ENCODE measurements at regions not wholly inside any gene's neighbourhood (a gene's known extent, or its start where the extent isn't known, plus 50 kb on each side); places are given as distances from the start of the nearest gene placed in this dataset.

GRCh38 chr16:76942089-76942488, 248.9 kb upstream of the MON1B start:
- Mint-ChIP-seq H3K27me3 (no peaks in the 10 kb centered on the region), H3K4me3 (no peak overlapping the region), H3K9me3 (peaks cover 0 to 12% (median 6%) of the 10 kb centered on the region in 5 donors), H3K27ac (no peak overlapping the region), H3K36me3 (no peaks in the 10 kb centered on the region), H3K4me1 (no peaks in the 10 kb centered on the region)
- Histone ChIP-seq H3K4me1 (ENCODE audit: insufficient read depth, low read length) (no peaks in the 10 kb centered on the region), H3K27ac (ENCODE audit: low read depth, low read length) (no peak overlapping the region), H3K9me3 (ENCODE audit: low read length) (no peaks in the 10 kb centered on the region), H3K27me3 (ENCODE audit: insufficient read depth, low read length, poor library complexity, severe bottlenecking) (no peaks in the 10 kb centered on the region), H3K36me3 (ENCODE audit: insufficient read depth, low read length) (no peaks in the 10 kb centered on the region), H3K4me3 (ENCODE audit: low read length) (no peak overlapping the region)
- no peak for DNase-seq
- ChIA-PET POLR2A (no interaction called here), CTCF (no interaction called here)

DNA sequence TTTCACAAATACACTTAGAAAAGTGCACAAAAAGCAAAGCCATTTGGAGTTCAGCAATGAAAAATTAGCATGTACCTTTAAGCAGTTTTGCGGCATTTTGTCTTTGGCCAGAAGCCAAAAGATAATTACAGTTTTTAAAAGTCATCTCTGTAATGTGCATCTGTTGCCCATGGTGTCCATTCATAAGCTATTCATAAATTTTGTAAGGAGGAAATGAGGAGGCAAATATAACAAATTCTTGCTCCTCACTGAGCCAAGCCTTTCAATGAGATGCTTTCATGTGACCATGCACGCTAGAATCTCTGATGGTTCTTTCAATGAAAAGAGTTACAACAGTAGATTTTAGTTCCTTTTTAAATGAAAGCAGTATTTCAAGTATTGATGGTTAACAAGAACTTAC, 247.1 kb upstream of the MON1B start:
- no peaks in the 10 kb centered on the region for H3K36me3 ChIP-seq (ENCODE audit: insufficient read depth, low read length)
- no peaks in the 10 kb centered on the region for H3K27me3 ChIP-seq (ENCODE audit: insufficient read depth, low read length, poor library complexity, severe bottlenecking)
- Mint-ChIP-seq H3K9me3 (peaks cover 0 to 14% (median 5%) of the 10 kb centered on the region in 5 donors), H3K27ac (no peak overlapping the region), H3K4me3 (no peak overlapping the region), H3K4me1 (no peaks in the 10 kb centered on the region), H3K36me3 (no peaks in the 10 kb centered on the region), H3K27me3 (peaks cover 0 to 1% of the 10 kb centered on the region in 2 donors)
- ChIA-PET CTCF (no interaction called here), POLR2A (no interaction called here)
- no peaks in the 10 kb centered on the region for H3K9me3 ChIP-seq (ENCODE audit: low read length)
- no peaks in the 10 kb centered on the region for H3K4me1 ChIP-seq (ENCODE audit: insufficient read depth, low read length)
- H3K27ac ChIP-seq (ENCODE audit: low read depth, low read length), result no peak overlapping the region
- H3K4me3 ChIP-seq (ENCODE audit: low read length), result no peak overlapping the region
- DNase-seq, result no peak

DNA sequence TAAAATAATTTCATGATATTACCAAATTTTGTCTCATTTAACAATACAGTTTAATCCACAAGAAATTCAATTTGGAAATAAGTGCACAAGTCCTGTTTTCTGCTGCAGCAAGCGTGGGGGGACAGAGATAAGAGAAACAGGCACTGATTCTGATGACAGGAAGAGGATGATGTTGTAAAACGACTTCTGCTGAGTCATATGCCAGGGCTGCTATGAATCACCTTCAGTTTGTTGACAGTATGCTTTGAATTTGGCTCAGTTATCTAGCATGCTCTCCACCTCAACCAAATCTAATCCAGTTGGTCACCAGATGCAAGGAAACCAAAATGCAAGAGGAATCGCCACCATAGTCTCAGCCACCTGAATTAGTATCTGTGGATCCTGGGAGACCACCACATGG, 244.1 kb upstream of the MON1B start:
- ChIA-PET CTCF (no interaction called here), POLR2A (no interaction called here)
- no peak for DNase-seq

DNA sequence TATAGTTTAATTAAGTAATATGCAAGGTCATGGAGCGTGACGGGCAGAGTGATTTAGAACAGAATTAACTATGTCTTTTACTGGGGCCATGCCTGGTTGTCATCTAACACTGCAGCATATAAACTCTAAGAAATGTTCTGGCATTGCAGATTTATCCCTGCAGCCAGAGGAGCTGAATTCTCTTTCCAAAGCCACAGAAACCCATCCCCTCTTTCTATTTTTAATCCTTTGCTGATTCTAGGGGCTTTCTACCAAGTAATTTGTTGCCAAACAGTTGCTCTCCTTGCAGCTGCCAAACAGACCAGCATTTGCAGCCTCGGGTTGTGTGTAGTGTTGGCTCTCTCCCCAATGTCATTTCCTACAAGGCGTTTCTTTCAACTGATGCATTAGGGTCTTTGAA, 243.2 kb upstream of the MON1B start:
- CTCF ChIA-PET, result no interaction called here
- no peaks in the 10 kb centered on the region for H3K4me1 Mint-ChIP-seq
- Histone ChIP-seq H3K4me3 (ENCODE audit: low read length) (no peak overlapping the region), H3K9me3 (ENCODE audit: low read length) (no peaks in the 10 kb centered on the region), H3K27me3 (ENCODE audit: insufficient read depth, low read length, poor library complexity, severe bottlenecking) (no peaks in the 10 kb centered on the region), H3K27ac (ENCODE audit: low read depth, low read length) (no peak overlapping the region), H3K4me1 (ENCODE audit: insufficient read depth, low read length) (no peaks in the 10 kb centered on the region), H3K36me3 (ENCODE audit: insufficient read depth, low read length) (no peaks in the 10 kb centered on the region)
- H3K9me3 Mint-ChIP-seq, result peaks cover 0 to 20% (median 15%) of the 10 kb centered on the region in 5 donors
- no peaks in the 10 kb centered on the region for H3K36me3 Mint-ChIP-seq
- no peak overlapping the region for H3K27ac Mint-ChIP-seq
- POLR2A ChIA-PET, result no interaction called here
- no peak overlapping the region for H3K4me3 Mint-ChIP-seq
- H3K27me3 Mint-ChIP-seq, result peaks cover 0 to 1% of the 10 kb centered on the region in 2 donors
- no peak for DNase-seq

More for the DNA sequence above, 244.1 kb upstream of the MON1B start:
- H3K36me3 Mint-ChIP-seq, result no peaks in the 10 kb centered on the region
- no peaks in the 10 kb centered on the region for H3K4me1 Mint-ChIP-seq
- H3K27ac Mint-ChIP-seq, result no peak overlapping the region
- H3K9me3 Mint-ChIP-seq, result peaks cover 0 to 20% (median 14%) of the 10 kb centered on the region in 5 donors
- H3K36me3 ChIP-seq (ENCODE audit: insufficient read depth, low read length), result no peaks in the 10 kb centered on the region
- H3K27me3 Mint-ChIP-seq, result peaks cover 0 to 1% of the 10 kb centered on the region in 2 donors
- H3K9me3 ChIP-seq (ENCODE audit: low read length), result no peaks in the 10 kb centered on the region
- no peak overlapping the region for H3K4me3 Mint-ChIP-seq
- no peaks in the 10 kb centered on the region for H3K4me1 ChIP-seq (ENCODE audit: insufficient read depth, low read length)
- H3K27ac ChIP-seq (ENCODE audit: low read depth, low read length), result no peak overlapping the region
- H3K27me3 ChIP-seq (ENCODE audit: insufficient read depth, low read length, poor library complexity, severe bottlenecking), result no peaks in the 10 kb centered on the region
- H3K4me3 ChIP-seq (ENCODE audit: low read length), result no peak overlapping the region

- Mint-ChIP-seq H3K36me3 (no peaks in the 10 kb centered on the region), H3K9me3 (peaks cover 0 to 24% (median 5%) of the 10 kb centered on the region in 5 donors), H3K4me1 (no peaks in the 10 kb centered on the region), H3K4me3 (no peak overlapping the region), H3K27me3 (no peaks in the 10 kb centered on the region), H3K27ac (no peak overlapping the region)
- Histone ChIP-seq H3K9me3 (ENCODE audit: low read length) (no peaks in the 10 kb centered on the region), H3K4me3 (ENCODE audit: low read length) (no peak overlapping the region), H3K36me3 (ENCODE audit: insufficient read depth, low read length) (no peaks in the 10 kb centered on the region), H3K4me1 (ENCODE audit: insufficient read depth, low read length) (no peaks in the 10 kb centered on the region), H3K27me3 (ENCODE audit: insufficient read depth, low read length, poor library complexity, severe bottlenecking) (no peaks in the 10 kb centered on the region), H3K27ac (ENCODE audit: low read depth, low read length) (no peak overlapping the region)
- ChIA-PET CTCF (no interaction called here), POLR2A (no interaction called here)
- DNase-seq, result no peak
These were observed 235.4 kb upstream of the MON1B start for GRCh38 chr16:76955629-76956028.

- H3K27ac Mint-ChIP-seq, result no peak overlapping the region
- ChIA-PET POLR2A (no interaction called here), CTCF (no interaction called here)
- no peak overlapping the region for H3K27ac ChIP-seq (ENCODE audit: low read depth, low read length)
- no peaks in the 10 kb centered on the region for H3K4me1 Mint-ChIP-seq
- H3K4me3 Mint-ChIP-seq, result no peak overlapping the region
- no peaks in the 10 kb centered on the region for H3K4me1 ChIP-seq (ENCODE audit: insufficient read depth, low read length)
- H3K36me3 Mint-ChIP-seq, result no peaks in the 10 kb centered on the region
- H3K27me3 ChIP-seq (ENCODE audit: insufficient read depth, low read length, poor library complexity, severe bottlenecking), result no peaks in the 10 kb centered on the region
- no peaks in the 10 kb centered on the region for H3K27me3 Mint-ChIP-seq
- DNase-seq, result no peak
- H3K9me3 Mint-ChIP-seq, result peaks cover 0 to 23% (median 3%) of the 10 kb centered on the region in 5 donors
- H3K36me3 ChIP-seq (ENCODE audit: insufficient read depth, low read length), result no peaks in the 10 kb centered on the region
- H3K9me3 ChIP-seq (ENCODE audit: low read length), result no peaks in the 10 kb centered on the region
- H3K4me3 ChIP-seq (ENCODE audit: low read length), result no peak overlapping the region
These were observed 234.6 kb upstream of the MON1B start for GRCh38 chr16:76956394-76956793.

- no peak overlapping the region for H3K27ac ChIP-seq (ENCODE audit: low read depth, low read length)
- no peak overlapping the region for H3K27ac Mint-ChIP-seq
- no peaks in the 10 kb centered on the region for H3K9me3 ChIP-seq (ENCODE audit: low read length)
- H3K4me1 ChIP-seq (ENCODE audit: insufficient read depth, low read length), result no peaks in the 10 kb centered on the region
- no peak overlapping the region for H3K4me3 ChIP-seq (ENCODE audit: low read length)
- H3K27me3 ChIP-seq (ENCODE audit: insufficient read depth, low read length, poor library complexity, severe bottlenecking), result no peaks in the 10 kb centered on the region
- H3K36me3 Mint-ChIP-seq, result no peaks in the 10 kb centered on the region
- peaks cover 0 to 19% (median 2%) of the 10 kb centered on the region in 5 donors for H3K9me3 Mint-ChIP-seq
- no peaks in the 10 kb centered on the region for H3K36me3 ChIP-seq (ENCODE audit: insufficient read depth, low read length)
- DNase-seq, result no peak
- no peak overlapping the region for H3K4me3 Mint-ChIP-seq
- no peaks in the 10 kb centered on the region for H3K4me1 Mint-ChIP-seq
- ChIA-PET POLR2A (no interaction called here), CTCF (no interaction called here)
- H3K27me3 Mint-ChIP-seq, result no peaks in the 10 kb centered on the region
These were observed 234.1 kb upstream of the MON1B start for GRCh38 chr16:76956841-76957240.

DNA sequence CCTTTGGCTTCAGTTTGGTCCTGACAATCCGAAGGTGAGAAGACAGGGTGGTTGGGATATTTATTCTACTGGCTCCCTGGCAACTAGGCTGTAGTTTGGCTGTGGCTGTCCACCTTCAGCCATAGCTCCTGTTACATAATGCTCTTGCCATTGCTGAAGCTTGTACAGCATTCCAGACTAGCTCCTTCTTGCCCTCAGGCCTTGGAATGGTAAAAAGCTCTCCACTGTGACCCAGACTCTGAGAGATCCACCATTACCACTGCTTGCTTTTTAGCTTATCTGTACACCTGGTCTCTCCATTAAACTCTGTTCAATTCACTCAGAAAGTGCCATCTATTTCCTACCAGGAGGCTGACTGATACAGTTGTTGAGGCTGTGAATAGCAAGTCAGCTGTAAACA, 231.8 kb upstream of the MON1B start:
- Mint-ChIP-seq H3K36me3 (no peaks in the 10 kb centered on the region), H3K4me1 (no peaks in the 10 kb centered on the region), H3K9me3 (peaks cover 0 to 21% (median 2%) of the 10 kb centered on the region in 5 donors), H3K27me3 (no peaks in the 10 kb centered on the region), H3K4me3 (no peak overlapping the region), H3K27ac (no peak overlapping the region)
- ChIA-PET POLR2A (no interaction called here), CTCF (no interaction called here)
- Histone ChIP-seq H3K9me3 (ENCODE audit: low read length) (no peaks in the 10 kb centered on the region), H3K27ac (ENCODE audit: low read depth, low read length) (no peak overlapping the region), H3K27me3 (ENCODE audit: insufficient read depth, low read length, poor library complexity, severe bottlenecking) (no peaks in the 10 kb centered on the region), H3K4me3 (ENCODE audit: low read length) (no peak overlapping the region), H3K36me3 (ENCODE audit: insufficient read depth, low read length) (no peaks in the 10 kb centered on the region), H3K4me1 (ENCODE audit: insufficient read depth, low read length) (no peaks in the 10 kb centered on the region)
- no peak for DNase-seq
